Gastroesophageal sphincter (tissue), 3 donors: ENCODE measurements at regions not wholly inside any gene's neighbourhood (a gene's known extent, or its start where the extent isn't known, plus 50 kb on each side); places are given as distances from the start of the nearest gene placed in this dataset.

Experiments
- CTCF ChIP-seq, 4 experiments: fragments of 200-600 bp in 2 of 4; fragments of 450-650 bp in 2 of 4; sonication (generic) in 1 of 4; IDR thresholded peaks; one replicate each; pipeline ENCODE4 v1.5.1; 2017 to 2019; ENCODE audit warnings: antibody characterized with exemption in 4 of 4, mild to moderate bottlenecking in 2 of 4, moderate library complexity in 2 of 4
- POLR2AphosphoS5 ChIP-seq: sonication (generic); formaldehyde crosslinking; IDR thresholded peaks from one replicate; pipeline ENCODE4 v1.6.1; 2017; ENCODE audit warnings: antibody characterized with exemption

DNA sequence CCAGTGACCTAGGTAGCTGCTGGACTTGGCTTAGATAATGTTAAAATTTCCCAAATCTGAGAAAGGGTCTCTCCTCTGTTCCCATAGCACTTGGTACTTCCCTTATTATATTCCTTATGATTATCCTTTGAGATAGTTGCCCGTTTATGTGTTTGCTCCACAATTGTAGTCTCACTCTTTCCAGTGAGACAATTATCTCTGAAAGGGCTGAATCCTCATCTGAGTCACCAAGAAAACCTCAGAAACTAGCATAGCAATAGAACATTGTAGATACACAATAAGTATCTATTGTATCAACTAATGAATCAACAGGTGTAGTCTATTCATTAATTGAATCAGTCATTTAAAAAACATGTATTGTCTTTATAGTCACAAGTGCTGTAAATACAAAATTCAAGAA lies 119.1 kb upstream of the FAR2 start:
- no peak for TF ChIP-seq CTCF (IDR thresholded peaks at IDR 0.05)
- TF ChIP-seq POLR2AphosphoS5: no peak
